Upper lobe of right lung (tissue), 1 donor: ENCODE measurements at regions not wholly inside any gene's neighbourhood (a gene's known extent, or its start where the extent isn't known, plus 50 kb on each side); places are given as distances from the start of the nearest gene placed in this dataset.

ENCODE experiments used
- ATAC-seq: fragments of 200-7000 bp; cut with Tn5 transposase; one replicate; pipeline ENCODE4 v1.9.1; 2020; ENCODE audit warnings: mild to moderate bottlenecking, moderate library complexity
- DNase-seq: peaks from one replicate; pipeline ENCODE4 v3.0.0-alpha.2; 2020
- H3K27ac ChIP-seq: fragments of 200-600 bp; one replicate; pipeline ENCODE4 v1.8.0; 2022
- H3K27me3 ChIP-seq: fragments of 200-600 bp; one replicate; pipeline ENCODE4 v1.8.0; 2022; ENCODE audit warnings: mild to moderate bottlenecking
- H3K36me3 ChIP-seq: fragments of 200-600 bp; one replicate; pipeline ENCODE4 v1.8.0; 2022
- H3K4me1 ChIP-seq: fragments of 200-600 bp; one replicate; pipeline ENCODE4 v1.8.0; 2022
- H3K4me3 ChIP-seq: fragments of 200-600 bp; one replicate; pipeline ENCODE4 v1.8.0; 2022; ENCODE audit warnings: mild to moderate bottlenecking
- H3K9me3 ChIP-seq: fragments of 200-600 bp; one replicate; pipeline ENCODE4 v1.8.0; 2022
- intact Hi-C: fragments of 100-400 bp; cut with DNase I; formaldehyde crosslinking; loops from one replicate; pipeline ENCODE4 v1.11.0; 2022
- TF ChIP-seq, protein P1 (sequence below): fragments of 200-600 bp; IDR thresholded peaks from one replicate; pipeline ENCODE4 v1.8.0; 2022; ENCODE audit warnings: antibody characterized with exemption
- donor health status: DM: no; HTN: yes; CAD: no; lungs with severe emphysema.

GRCh38 chr2:204129591-204130294 is 193.2 kb downstream of the ICOS start:
- no peaks in the 10 kb centered on the region for H3K4me1 ChIP-seq
- ATAC-seq (no peak), DNase-seq (no peak)
- H3K27ac ChIP-seq: no peak overlapping the region
- no peaks in the 10 kb centered on the region for H3K36me3 ChIP-seq
- no peaks in the 10 kb centered on the region for H3K27me3 ChIP-seq
- intact Hi-C loops: no loop called here
- no peak overlapping the region for H3K4me3 ChIP-seq
- TF ChIP-seq, protein P1, sequence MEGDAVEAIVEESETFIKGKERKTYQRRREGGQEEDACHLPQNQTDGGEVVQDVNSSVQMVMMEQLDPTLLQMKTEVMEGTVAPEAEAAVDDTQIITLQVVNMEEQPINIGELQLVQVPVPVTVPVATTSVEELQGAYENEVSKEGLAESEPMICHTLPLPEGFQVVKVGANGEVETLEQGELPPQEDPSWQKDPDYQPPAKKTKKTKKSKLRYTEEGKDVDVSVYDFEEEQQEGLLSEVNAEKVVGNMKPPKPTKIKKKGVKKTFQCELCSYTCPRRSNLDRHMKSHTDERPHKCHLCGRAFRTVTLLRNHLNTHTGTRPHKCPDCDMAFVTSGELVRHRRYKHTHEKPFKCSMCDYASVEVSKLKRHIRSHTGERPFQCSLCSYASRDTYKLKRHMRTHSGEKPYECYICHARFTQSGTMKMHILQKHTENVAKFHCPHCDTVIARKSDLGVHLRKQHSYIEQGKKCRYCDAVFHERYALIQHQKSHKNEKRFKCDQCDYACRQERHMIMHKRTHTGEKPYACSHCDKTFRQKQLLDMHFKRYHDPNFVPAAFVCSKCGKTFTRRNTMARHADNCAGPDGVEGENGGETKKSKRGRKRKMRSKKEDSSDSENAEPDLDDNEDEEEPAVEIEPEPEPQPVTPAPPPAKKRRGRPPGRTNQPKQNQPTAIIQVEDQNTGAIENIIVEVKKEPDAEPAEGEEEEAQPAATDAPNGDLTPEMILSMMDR: no peak
- H3K9me3 ChIP-seq: no peaks in the 10 kb centered on the region

DNA sequence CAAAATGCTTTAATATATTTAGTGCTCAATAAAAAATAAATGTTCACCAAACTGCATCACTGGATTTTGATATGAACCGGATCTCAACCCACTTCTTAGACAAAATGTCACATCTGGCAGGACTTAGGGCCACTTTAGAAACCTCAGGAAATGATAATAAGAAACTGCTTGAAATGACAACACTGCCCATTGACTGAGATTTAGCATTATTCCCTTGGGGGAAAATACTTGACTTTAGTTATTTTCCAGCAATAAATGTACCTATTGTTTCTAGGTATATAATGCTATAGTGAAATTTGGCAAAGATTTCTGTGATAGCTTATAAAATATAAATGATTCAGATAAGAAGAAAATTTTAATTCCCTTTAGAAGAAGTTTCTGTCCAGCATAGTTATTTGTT is 195.1 kb downstream of the ICOS start:
- H3K27me3 ChIP-seq: no peaks in the 10 kb centered on the region
- no peaks in the 10 kb centered on the region for H3K4me1 ChIP-seq
- H3K9me3 ChIP-seq: no peaks in the 10 kb centered on the region
- no peak overlapping the region for H3K27ac ChIP-seq
- H3K36me3 ChIP-seq: no peaks in the 10 kb centered on the region
- ATAC-seq (no peak), DNase-seq (no peak)
- TF ChIP-seq, protein P1: no peak
- no peak overlapping the region for H3K4me3 ChIP-seq
- intact Hi-C loops: no loop called here

GRCh38 chr2:204133476-204133875 is 196.9 kb downstream of the ICOS start:
- Histone ChIP-seq H3K4me3 (no peak overlapping the region), H3K36me3 (no peaks in the 10 kb centered on the region), H3K9me3 (no peaks in the 10 kb centered on the region), H3K4me1 (no peaks in the 10 kb centered on the region), H3K27me3 (no peaks in the 10 kb centered on the region), H3K27ac (no peak overlapping the region)
- no peak for ATAC-seq
- DNase-seq: no peak
- TF ChIP-seq, protein P1: no peak
- intact Hi-C loops: no loop called here

DNA sequence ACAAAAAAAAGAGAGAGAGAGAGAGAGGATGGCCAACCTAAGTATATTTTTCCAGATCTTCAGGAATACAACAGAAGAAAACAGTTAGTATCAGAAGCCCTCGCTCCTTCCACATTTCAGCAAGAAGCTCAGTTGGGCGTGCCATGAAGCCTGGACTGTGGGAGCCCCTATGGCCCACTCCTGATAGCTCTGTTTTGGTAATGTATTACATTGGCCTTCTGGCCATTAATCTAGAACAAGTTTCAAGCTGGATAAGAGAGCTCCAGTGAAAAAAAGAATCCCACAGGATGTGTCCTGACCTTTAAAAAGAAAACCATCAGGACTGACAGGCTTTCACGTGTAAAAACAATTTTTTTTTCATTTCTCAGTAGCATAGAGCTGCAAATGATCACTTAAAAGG is 197.9 kb downstream of the ICOS start:
- H3K9me3 ChIP-seq: no peaks in the 10 kb centered on the region
- H3K4me1 ChIP-seq: no peaks in the 10 kb centered on the region
- intact Hi-C loops: no loop called here
- TF ChIP-seq, protein P1: no peak
- H3K36me3 ChIP-seq: no peaks in the 10 kb centered on the region
- no peak overlapping the region for H3K27ac ChIP-seq
- H3K4me3 ChIP-seq: no peak overlapping the region
- ATAC-seq (no peak), DNase-seq (no peak)
- no peaks in the 10 kb centered on the region for H3K27me3 ChIP-seq

DNA sequence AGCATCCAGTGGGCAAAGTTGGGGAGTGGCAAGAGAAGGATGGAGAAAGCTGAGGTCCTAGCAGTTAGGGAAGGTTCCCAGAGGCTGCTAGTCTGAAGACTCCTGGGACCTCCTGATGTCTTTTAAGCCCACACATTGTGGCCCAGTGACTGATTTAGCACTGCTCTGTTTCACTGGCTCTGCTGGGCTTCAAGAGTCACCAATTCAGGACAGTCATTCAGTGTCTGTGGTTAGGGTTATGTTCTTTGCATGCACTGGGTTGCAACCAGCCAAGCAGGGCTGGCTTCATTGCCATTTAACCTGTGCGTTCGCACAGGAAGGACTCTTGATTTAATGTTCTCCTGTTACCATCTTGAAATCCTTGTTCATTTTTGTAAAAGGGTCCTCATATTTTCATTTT is 199.2 kb downstream of the ICOS start:
- Histone ChIP-seq H3K9me3 (no peaks in the 10 kb centered on the region), H3K27ac (no peak overlapping the region), H3K4me1 (no peaks in the 10 kb centered on the region), H3K4me3 (no peak overlapping the region), H3K36me3 (no peaks in the 10 kb centered on the region), H3K27me3 (no peaks in the 10 kb centered on the region)
- DNase-seq (no peak), ATAC-seq (no peak)
- TF ChIP-seq, protein P1: no peak
- intact Hi-C loops: no loop called here

- no peak for DNase-seq
- H3K36me3 ChIP-seq: no peaks in the 10 kb centered on the region
- intact Hi-C loops: no loop called here
Observed at GRCh38 chr2:204138206-204138605, 201.6 kb downstream of the ICOS start.

More at GRCh38 chr2:204138206-204138605, 201.6 kb downstream of the ICOS start:
- Histone ChIP-seq H3K4me1 (no peaks in the 10 kb centered on the region), H3K27ac (no peak overlapping the region), H3K27me3 (no peaks in the 10 kb centered on the region), H3K9me3 (no peaks in the 10 kb centered on the region), H3K4me3 (no peak overlapping the region)
- TF ChIP-seq, protein P1: no peak
- no peak for ATAC-seq
